ENCODE measurements at regions not wholly inside any gene's neighbourhood (a gene's known extent, or its start where the extent isn't known, plus 50 kb on each side); places are given as distances from the start of the nearest gene placed in this dataset.

- intact Hi-C loops (cut with DNase I, micrococcal nuclease), result no loop called here
- H3K36me3 ChIP-seq (ENCODE audit: low read depth), result no peaks in the 10 kb centered on the region
- DNase-seq (no peak), ATAC-seq (no peak)
- peaks cover 2% of the 10 kb centered on the region for H3K9me3 ChIP-seq
- TF ChIP-seq CTCF (IDR thresholded peaks at IDR 0.05), result no peak
- no peak overlapping the region for H3K4me3 ChIP-seq
- H3K4me1 ChIP-seq (ENCODE audit: low read depth), result no peaks in the 10 kb centered on the region
These were observed 409.1 kb downstream of the TCERG1L start for GRCh38 chr10:130902471-130902870.

GRCh38 chr10:130902929-130903328 is 408.6 kb downstream of the TCERG1L start:
- peaks cover 2% of the 10 kb centered on the region for H3K9me3 ChIP-seq
- no peaks in the 10 kb centered on the region for H3K4me1 ChIP-seq (ENCODE audit: low read depth)
- TF ChIP-seq CTCF (IDR thresholded peaks at IDR 0.05), result no peak
- intact Hi-C loops (cut with DNase I, micrococcal nuclease), result no loop called here
- ATAC-seq, result no peak
- H3K36me3 ChIP-seq (ENCODE audit: low read depth), result no peaks in the 10 kb centered on the region
- no peak for DNase-seq
- no peak overlapping the region for H3K4me3 ChIP-seq

- no peak for TF ChIP-seq CTCF (IDR thresholded peaks at IDR 0.05)
- no peak for DNase-seq
- peaks cover 2% of the 10 kb centered on the region for H3K9me3 ChIP-seq
- H3K4me1 ChIP-seq (ENCODE audit: low read depth), result no peaks in the 10 kb centered on the region
- no peak for ATAC-seq
- no peaks in the 10 kb centered on the region for H3K36me3 ChIP-seq (ENCODE audit: low read depth)
- intact Hi-C loops (cut with DNase I, micrococcal nuclease), result no loop called here
- H3K4me3 ChIP-seq, result no peak overlapping the region
These were observed 406.8 kb downstream of the TCERG1L start for GRCh38 chr10:130904676-130905075.

GRCh38 chr10:130905386-130905785 is 406.1 kb downstream of the TCERG1L start:
- no peak for DNase-seq
- H3K4me1 ChIP-seq (ENCODE audit: low read depth), result no peaks in the 10 kb centered on the region
- no peak for TF ChIP-seq CTCF (IDR thresholded peaks at IDR 0.05)
- H3K36me3 ChIP-seq (ENCODE audit: low read depth), result no peaks in the 10 kb centered on the region
- intact Hi-C loops (cut with DNase I, micrococcal nuclease), result no loop called here
- no peak overlapping the region for H3K4me3 ChIP-seq
- peaks cover 2% of the 10 kb centered on the region for H3K9me3 ChIP-seq
- no peak for ATAC-seq

GRCh38 chr10:130905921-130906320 is 405.6 kb downstream of the TCERG1L start:
- DNase-seq (no peak), ATAC-seq (no peak)
- peaks cover 2% of the 10 kb centered on the region for H3K9me3 ChIP-seq
- intact Hi-C loops (cut with DNase I, micrococcal nuclease), result no loop called here
- no peaks in the 10 kb centered on the region for H3K4me1 ChIP-seq (ENCODE audit: low read depth)
- H3K4me3 ChIP-seq, result no peak overlapping the region
- no peak for TF ChIP-seq CTCF (IDR thresholded peaks at IDR 0.05)
- no peaks in the 10 kb centered on the region for H3K36me3 ChIP-seq (ENCODE audit: low read depth)

GRCh38 chr10:130910848-130911247 is 400.7 kb downstream of the TCERG1L start:
- intact Hi-C loops (cut with DNase I, micrococcal nuclease), result no loop called here
- Histone ChIP-seq H3K36me3 (ENCODE audit: low read depth) (no peaks in the 10 kb centered on the region), H3K9me3 (peaks cover 17% of the 10 kb centered on the region), H3K4me1 (ENCODE audit: low read depth) (no peaks in the 10 kb centered on the region), H3K4me3 (no peak overlapping the region)
- TF ChIP-seq CTCF (IDR thresholded peaks at IDR 0.05), result no peak
- no peak for DNase-seq
- ATAC-seq, result no peak
